ENCODE measurements at regions not wholly inside any gene's neighbourhood (a gene's known extent, or its start where the extent isn't known, plus 50 kb on each side); places are given as distances from the start of the nearest gene placed in this dataset.

GRCh38 chrX:22652596-22652995 lies 347.2 kb upstream of the DDX53 start:
- TF ChIP-seq POLR2A (IDR thresholded peaks at IDR 0.05; ENCODE audit: low read depth, low read length) = no peak
- TF ChIP-seq SPI1 (IDR thresholded peaks at IDR 0.05; ENCODE audit: low read depth, low read length) = no peak
- TF ChIP-seq POLR2AphosphoS5 (IDR thresholded peaks at IDR 0.05; ENCODE audit: low read depth, low read length) = no peak
- TF ChIP-seq TAF1 (IDR thresholded peaks at IDR 0.05; ENCODE audit: low read depth, low read length) = no peak

Data from GM12891 (cell line).